ENCODE measurements at regions not wholly inside any gene's neighbourhood (a gene's known extent, or its start where the extent isn't known, plus 50 kb on each side); places are given as distances from the start of the nearest gene placed in this dataset.

GRCh38 chr20:41960166-41960565, 342.0 kb upstream of the CHD6 start:
- no peak overlapping the region for H3K56ac ChIP-seq (replicated peaks; ENCODE audit: insufficient read length, low read depth, low read length)
- ChIA-PET CTCF (ENCODE audit: partially characterized antibody) (interaction anchor here (1.0 to 1.5 kb wide), 4 partner anchors 59 to 228 kb away, joined by 3 to 8 read pairs (median 3); no protein-coding TSS in a partner anchor), POLR2A (ENCODE audit: partially characterized antibody) (no interaction called here)
- no peaks in the 10 kb centered on the region; a peak in 1 of 7 replicates for H3K27me3 ChIP-seq (replicated peaks in 1 of 4; ENCODE audit: control insufficient read depth in 3 of 4, extremely low read depth in 1 of 4, insufficient read depth in 3 of 4, low read length in 3 of 4)
- no peak overlapping the region for H2BK5ac ChIP-seq (ENCODE audit: low read depth, low read length)
- no peak overlapping the region for H2BK12ac ChIP-seq (ENCODE audit: low read depth, low read length)
- no peaks in the 10 kb centered on the region for H3K4me1 ChIP-seq (replicated peaks in 1 of 4; ENCODE audit: control insufficient read depth in 3 of 4, insufficient read depth in 4 of 4, low read length in 3 of 4)
- no peak overlapping the region for H3K14ac ChIP-seq (ENCODE audit: insufficient read length)
- no peaks in the 10 kb centered on the region for H3K9me3 ChIP-seq (ENCODE audit: insufficient read depth in 2 of 2, low read depth in 1 of 2, low read length in 1 of 2)
- no peak overlapping the region for H3K4me3 ChIP-seq (ENCODE audit: extremely low read depth in 1 of 4, insufficient read depth in 2 of 4, low read depth in 3 of 4, low read length in 4 of 4)
- no peak overlapping the region for H2AFZ ChIP-seq (ENCODE audit: low read length)
- no peak overlapping the region for H2AK5ac ChIP-seq (ENCODE audit: low read depth, low read length)
- no peaks in the 10 kb centered on the region for H3K23me2 ChIP-seq (ENCODE audit: low read depth, low read length)
- no peak overlapping the region for H2BK15ac ChIP-seq (ENCODE audit: low read length)
- H3K4me2 ChIP-seq (ENCODE audit: insufficient read depth in 1 of 2, low read depth in 2 of 2, low read length in 2 of 2), result no peak overlapping the region
- TF ChIP-seq YY1 (IDR thresholded peaks at IDR 0.05; ENCODE audit: low read depth, low read length) (no peak), POU5F1 (IDR thresholded peaks at IDR 0.05; ENCODE audit: low read depth, low read length) (no peak)
- no peaks in the 10 kb centered on the region for H3K79me1 ChIP-seq (ENCODE audit: low read depth, low read length)
- H3K23ac ChIP-seq (ENCODE audit: insufficient read length), result no peak overlapping the region
- H3K36me3 ChIP-seq (ENCODE audit: control insufficient read depth in 2 of 4, insufficient read depth in 4 of 4, low read length in 3 of 4), result no peaks in the 10 kb centered on the region
- H3K79me2 ChIP-seq (ENCODE audit: control insufficient read depth in 1 of 2, insufficient read depth in 2 of 2, low read length in 2 of 2), result no peaks in the 10 kb centered on the region
- H3K18ac ChIP-seq (ENCODE audit: extremely low read depth, low read length), result no peak overlapping the region
- no peak overlapping the region for H3K27ac ChIP-seq (ENCODE audit: low read depth, low read length)
- H2BK20ac ChIP-seq (ENCODE audit: low read length), result no peak overlapping the region
- 88% methylated on average over 7 of the region's 7 CpGs; no CpG with 5 or more reads in 1 of the 2 experiments for WGBS, 2 experiments (ENCODE audit: extremely low coverage in 1 of 2, insufficient coverage in 1 of 2, insufficient read length in 1 of 2, insufficient replicate concordance in 2 of 2, low coverage in 1 of 2, low lambda C conversion rate in 2 of 2, missing lambda C conversion rate in 1 of 2)
- H4K91ac ChIP-seq (replicated peaks; ENCODE audit: insufficient read length, low read length), result no peak overlapping the region
- no peak overlapping the region for H2BK120ac ChIP-seq (replicated peaks; ENCODE audit: low read depth, low read length)
- H4K8ac ChIP-seq (ENCODE audit: extremely low read depth, insufficient read depth, low read length), result no peak overlapping the region
- H3K4ac ChIP-seq (replicated peaks; ENCODE audit: insufficient read length, low read depth, low read length), result no peak overlapping the region
- H4K5ac ChIP-seq (ENCODE audit: insufficient read length, low read depth, low read length), result no peak overlapping the region
- FAIRE-seq, result no peak
- H4K20me1 ChIP-seq (replicated peaks in 1 of 2; ENCODE audit: control insufficient read depth in 1 of 2, insufficient read depth in 2 of 2, low read length in 2 of 2), result no peaks in the 10 kb centered on the region
- no peak for DNase-seq (ENCODE audit: low read depth in 1 of 2, low spot score in 2 of 2)
- H3K9ac ChIP-seq (replicated peaks in 1 of 4; ENCODE audit: extremely low read depth in 1 of 4, low read depth in 3 of 4, low read length in 3 of 4), result no peak overlapping the region

Measured in H1 (cell line).